ENCODE measurements at regions not wholly inside any gene's neighbourhood (a gene's known extent, or its start where the extent isn't known, plus 50 kb on each side); places are given as distances from the start of the nearest gene placed in this dataset.

DNA sequence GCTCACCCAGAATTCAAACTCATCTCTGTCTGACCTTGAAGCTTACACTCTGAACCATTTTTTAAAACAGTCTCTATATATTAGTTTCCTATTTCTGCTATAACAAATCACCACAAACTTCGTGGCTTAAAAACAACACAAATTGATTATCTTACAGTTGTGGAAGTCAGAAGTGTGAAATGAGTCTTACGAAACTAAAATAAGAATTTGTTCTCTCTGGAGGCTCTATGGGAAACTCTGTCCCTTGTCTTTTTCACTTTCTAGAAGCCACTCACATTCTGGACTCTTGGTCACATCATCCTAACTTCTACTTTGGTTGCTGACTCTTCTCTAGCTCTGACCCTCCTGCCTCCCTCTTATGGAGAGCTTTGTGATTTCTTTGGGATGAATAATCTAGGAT is 429.3 kb upstream of the THBS1 start:
- TF ChIP-seq, protein P1, sequence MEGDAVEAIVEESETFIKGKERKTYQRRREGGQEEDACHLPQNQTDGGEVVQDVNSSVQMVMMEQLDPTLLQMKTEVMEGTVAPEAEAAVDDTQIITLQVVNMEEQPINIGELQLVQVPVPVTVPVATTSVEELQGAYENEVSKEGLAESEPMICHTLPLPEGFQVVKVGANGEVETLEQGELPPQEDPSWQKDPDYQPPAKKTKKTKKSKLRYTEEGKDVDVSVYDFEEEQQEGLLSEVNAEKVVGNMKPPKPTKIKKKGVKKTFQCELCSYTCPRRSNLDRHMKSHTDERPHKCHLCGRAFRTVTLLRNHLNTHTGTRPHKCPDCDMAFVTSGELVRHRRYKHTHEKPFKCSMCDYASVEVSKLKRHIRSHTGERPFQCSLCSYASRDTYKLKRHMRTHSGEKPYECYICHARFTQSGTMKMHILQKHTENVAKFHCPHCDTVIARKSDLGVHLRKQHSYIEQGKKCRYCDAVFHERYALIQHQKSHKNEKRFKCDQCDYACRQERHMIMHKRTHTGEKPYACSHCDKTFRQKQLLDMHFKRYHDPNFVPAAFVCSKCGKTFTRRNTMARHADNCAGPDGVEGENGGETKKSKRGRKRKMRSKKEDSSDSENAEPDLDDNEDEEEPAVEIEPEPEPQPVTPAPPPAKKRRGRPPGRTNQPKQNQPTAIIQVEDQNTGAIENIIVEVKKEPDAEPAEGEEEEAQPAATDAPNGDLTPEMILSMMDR (IDR thresholded peaks at IDR 0.05; ENCODE audit: low read depth, low read length), result no peak
- no peak for TF ChIP-seq EZH2phosphoT487 (IDR thresholded peaks at IDR 0.05; ENCODE audit: low read depth)

Data from OCI-LY3 (cell line).